ENCODE measurements at regions not wholly inside any gene's neighbourhood (a gene's known extent, or its start where the extent isn't known, plus 50 kb on each side); places are given as distances from the start of the nearest gene placed in this dataset.
A peak's percentile ranks its signal among the peaks of the same experiment; 100 is the strongest.

- no peak for TF ChIP-seq CTCF (IDR thresholded peaks at IDR 0.05)
- no peak for DNase-seq (ENCODE audit: low spot score)
- H3K4me3 ChIP-seq = no peak overlapping the region
- peak overlapping the region; percentile 68 to 88 for H3K27ac ChIP-seq
Measured at GRCh38 chr6:121523628-121524027, 88.2 kb downstream of the GJA1 start.

- peak overlapping the region in 1 of 2 donors; percentile 10 for H3K27ac ChIP-seq
- TF ChIP-seq CTCF (IDR thresholded peaks at IDR 0.05) = no peak
- no peak overlapping the region for H3K4me3 ChIP-seq
- no peak for DNase-seq (ENCODE audit: low spot score)
Measured at GRCh38 chr6:121526282-121526681, 90.8 kb downstream of the GJA1 start.

GRCh38 chr6:121531658-121532169, 96.3 kb downstream of the GJA1 start:
- no peak for TF ChIP-seq CTCF (IDR thresholded peaks at IDR 0.05)
- Histone ChIP-seq H3K4me3 (no peak overlapping the region), H3K27ac (no peak overlapping the region)
- no peak for DNase-seq (ENCODE audit: low spot score)

- H3K4me3 ChIP-seq = no peak overlapping the region
- no peak overlapping the region for H3K27ac ChIP-seq
- TF ChIP-seq CTCF (IDR thresholded peaks at IDR 0.05) = no peak
- DNase-seq (ENCODE audit: low spot score) = no peak
Measured at GRCh38 chr6:121533321-121533841, 97.9 kb downstream of the GJA1 start.

- no peak for DNase-seq (ENCODE audit: low spot score)
- H3K27ac ChIP-seq = no peak overlapping the region
- H3K4me3 ChIP-seq = no peak overlapping the region
- no peak for TF ChIP-seq CTCF (IDR thresholded peaks at IDR 0.05)
Measured at GRCh38 chr6:121535777-121536176, 100.3 kb downstream of the GJA1 start.

- no peak for DNase-seq (ENCODE audit: low spot score)
- no peak overlapping the region for H3K4me3 ChIP-seq
- TF ChIP-seq CTCF (IDR thresholded peaks at IDR 0.05) = no peak
- no peak overlapping the region for H3K27ac ChIP-seq
Measured at GRCh38 chr6:121536345-121536744, 100.9 kb downstream of the GJA1 start.

GRCh38 chr6:121539439-121539838, 104.0 kb downstream of the GJA1 start:
- H3K27ac ChIP-seq = no peak overlapping the region
- no peak for TF ChIP-seq CTCF (IDR thresholded peaks at IDR 0.05)
- DNase-seq (ENCODE audit: low spot score) = no peak
- H3K4me3 ChIP-seq = no peak overlapping the region
